GM23338 (cell line): ENCODE measurements at regions not wholly inside any gene's neighbourhood (a gene's known extent, or its start where the extent isn't known, plus 50 kb on each side); places are given as distances from the start of the nearest gene placed in this dataset.

Experiments
- ATAC-seq: fragments of 200-7000 bp; cut with Tn5 transposase; 3 replicates; pipeline ENCODE4 v1.9.1; 2020
- DNase-seq: peaks from one replicate; pipeline ENCODE4 v3.0.0-alpha.2; 2015; ENCODE audit warnings: low spot score
- H2AFZ ChIP-seq: fragments of 200-600 bp; sonication (generic); 2 replicates; pipeline ENCODE4 v1.8.0; 2016; ENCODE audit warnings: antibody characterized with exemption, mild to moderate bottlenecking, moderate library complexity
- H3F3A ChIP-seq: fragments of 200-600 bp; sonication (generic); replicated peaks from 2 replicates; pipeline ENCODE4 v1.8.0; 2017; ENCODE audit warnings: antibody characterized with exemption, mixed run types, low read depth
- H3K27ac ChIP-seq: fragments of 200-600 bp; sonication (generic); 2 replicates; pipeline ENCODE4 v1.6.1; 2016; ENCODE audit warnings: low read depth
- H3K27me3 ChIP-seq: fragments of 200-600 bp; sonication (generic); 2 replicates; pipeline ENCODE4 v1.8.0; 2016; ENCODE audit warnings: mild to moderate bottlenecking, mixed run types, moderate library complexity; ENCODE audit not compliant: insufficient read depth
- H3K36me3 ChIP-seq: fragments of 200-600 bp; sonication (generic); 2 replicates; pipeline ENCODE4 v1.8.0; 2016; ENCODE audit warnings: mild to moderate bottlenecking; ENCODE audit not compliant: insufficient read depth
- H3K4me1 ChIP-seq: fragments of 200-600 bp; sonication (generic); 2 replicates; pipeline ENCODE4 v1.8.0; 2016; ENCODE audit warnings: mild to moderate bottlenecking, moderate library complexity; ENCODE audit not compliant: insufficient read depth
- H3K4me2 ChIP-seq: fragments of 200-600 bp; sonication (generic); 2 replicates; pipeline ENCODE4 v1.7.1; 2017; ENCODE audit warnings: mixed run types
- H3K4me3 ChIP-seq: fragments of 200-600 bp; sonication (generic); 2 replicates; pipeline ENCODE4 v1.6.1; 2016; ENCODE audit warnings: mixed run types
- H3K79me2 ChIP-seq: fragments of 200-600 bp; sonication (generic); replicated peaks from 2 replicates; pipeline ENCODE4 v1.8.0; 2017; ENCODE audit warnings: mild to moderate bottlenecking; ENCODE audit not compliant: insufficient read depth
- H3K9me2 ChIP-seq: fragments of 200-600 bp; sonication (generic); 2 replicates; pipeline ENCODE4 v1.8.0; 2017; ENCODE audit not compliant: insufficient read depth
- H4K20me1 ChIP-seq: fragments of 200-600 bp; sonication (generic); replicated peaks from 2 replicates; pipeline ENCODE4 v1.8.0; 2017; ENCODE audit warnings: mild to moderate bottlenecking; ENCODE audit not compliant: insufficient read depth
- H3K27ac Mint-ChIP-seq: 2 replicates; pipeline ENCODE4 v1.8.0; 2020; ENCODE audit warnings: inconsistent platforms, mild to moderate bottlenecking, moderate library complexity, mixed read lengths
- H3K27me3 Mint-ChIP-seq: 3 replicates; pipeline ENCODE4 v1.8.0; 2022; ENCODE audit warnings: low read depth, mild to moderate bottlenecking, moderate library complexity, mixed read lengths, inconsistent platforms; ENCODE audit not compliant: insufficient read depth, poor library complexity
- H3K36me3 Mint-ChIP-seq: 3 replicates; pipeline ENCODE4 v1.8.0; 2021; ENCODE audit warnings: low read depth, mild to moderate bottlenecking, inconsistent platforms, moderate library complexity, mixed read lengths
- H3K4me1 Mint-ChIP-seq: 3 replicates; pipeline ENCODE4 v1.8.0; 2020; ENCODE audit warnings: mild to moderate bottlenecking, inconsistent platforms, mixed read lengths
- H3K4me3 Mint-ChIP-seq: 3 replicates; pipeline ENCODE4 v1.8.0; 2021; ENCODE audit warnings: moderate library complexity, mild to moderate bottlenecking, inconsistent platforms, mixed read lengths
- H3K9me3 Mint-ChIP-seq: 3 replicates; pipeline ENCODE4 v1.8.0; 2020; ENCODE audit warnings: moderate library complexity, mild to moderate bottlenecking, inconsistent platforms, mixed read lengths
- CREB1 ChIP-seq: fragments of 250-450 bp; sonication (Bioruptor Pico); IDR thresholded peaks from 2 replicates; pipeline ENCODE4 v1.5.0; 2020; ENCODE audit warnings: low read depth, mild to moderate bottlenecking, moderate library complexity
- EZH2 ChIP-seq: fragments of 200-600 bp; sonication (generic); IDR thresholded peaks from one replicate; pipeline ENCODE4 v1.8.0; 2017; ENCODE audit warnings: antibody characterized with exemption, mild to moderate bottlenecking, low read depth; ENCODE audit not compliant: unreplicated experiment
- EZH2phosphoT487 ChIP-seq: fragments of 200-600 bp; sonication (generic); IDR thresholded peaks from one replicate; pipeline ENCODE4 v1.8.1; 2018; ENCODE audit warnings: antibody characterized with exemption; ENCODE audit not compliant: unreplicated experiment
- JUNB ChIP-seq: IDR thresholded peaks from one replicate; pipeline ENCODE4 v1.6.1; 2016; ENCODE audit warnings: antibody characterized with exemption; ENCODE audit not compliant: unreplicated experiment
- NANOG ChIP-seq: IDR thresholded peaks from 2 replicates; pipeline ENCODE4 v1.6.1; 2016; ENCODE audit warnings: antibody characterized with exemption, borderline replicate concordance
- POLR2AphosphoS5 ChIP-seq: IDR thresholded peaks from 2 replicates; pipeline ENCODE4 v1.6.1; 2016; ENCODE audit warnings: antibody characterized with exemption, low read depth
- REST ChIP-seq: IDR thresholded peaks from one replicate; pipeline ENCODE4 v1.6.1; 2018; ENCODE audit warnings: antibody characterized with exemption; ENCODE audit not compliant: unreplicated experiment
- STAT1 ChIP-seq: IDR thresholded peaks from one replicate; pipeline ENCODE4 v1.6.1; 2016; ENCODE audit warnings: antibody characterized with exemption; ENCODE audit not compliant: unreplicated experiment
- ZNF114 ChIP-seq: fragments of 250-450 bp; sonication (Bioruptor Pico); IDR thresholded peaks from 2 replicates; pipeline ENCODE4 v1.5.0; 2020; ENCODE audit warnings: mild to moderate bottlenecking, moderate library complexity
- ZNF331 ChIP-seq: fragments of 250-450 bp; sonication (Bioruptor Pico); IDR thresholded peaks from 2 replicates; pipeline ENCODE4 v1.5.0; 2020; ENCODE audit warnings: low read depth, mild to moderate bottlenecking, moderate library complexity
- ZNF462 ChIP-seq: fragments of 250-450 bp; sonication (Bioruptor Pico); IDR thresholded peaks from 2 replicates; pipeline ENCODE4 v1.5.0; 2020; ENCODE audit warnings: mild to moderate bottlenecking, moderate library complexity
- TF ChIP-seq, protein P1 (sequence below): IDR thresholded peaks from 2 replicates; pipeline ENCODE4 v1.6.1; 2016; ENCODE audit warnings: antibody characterized with exemption
- TF ChIP-seq, protein P2 (sequence below), 2 experiments: fragments of 200-600 bp in 1 of 2; sonication (generic) in 1 of 2; conservative IDR thresholded peaks; 2 replicates each; pipeline versions ENCODE4 v1.5.1 to v1.6.1; 2016 to 2017; ENCODE audit warnings: antibody characterized with exemption in 2 of 2, low read depth in 2 of 2, mild to moderate bottlenecking in 2 of 2, moderate library complexity in 1 of 2

DNA sequence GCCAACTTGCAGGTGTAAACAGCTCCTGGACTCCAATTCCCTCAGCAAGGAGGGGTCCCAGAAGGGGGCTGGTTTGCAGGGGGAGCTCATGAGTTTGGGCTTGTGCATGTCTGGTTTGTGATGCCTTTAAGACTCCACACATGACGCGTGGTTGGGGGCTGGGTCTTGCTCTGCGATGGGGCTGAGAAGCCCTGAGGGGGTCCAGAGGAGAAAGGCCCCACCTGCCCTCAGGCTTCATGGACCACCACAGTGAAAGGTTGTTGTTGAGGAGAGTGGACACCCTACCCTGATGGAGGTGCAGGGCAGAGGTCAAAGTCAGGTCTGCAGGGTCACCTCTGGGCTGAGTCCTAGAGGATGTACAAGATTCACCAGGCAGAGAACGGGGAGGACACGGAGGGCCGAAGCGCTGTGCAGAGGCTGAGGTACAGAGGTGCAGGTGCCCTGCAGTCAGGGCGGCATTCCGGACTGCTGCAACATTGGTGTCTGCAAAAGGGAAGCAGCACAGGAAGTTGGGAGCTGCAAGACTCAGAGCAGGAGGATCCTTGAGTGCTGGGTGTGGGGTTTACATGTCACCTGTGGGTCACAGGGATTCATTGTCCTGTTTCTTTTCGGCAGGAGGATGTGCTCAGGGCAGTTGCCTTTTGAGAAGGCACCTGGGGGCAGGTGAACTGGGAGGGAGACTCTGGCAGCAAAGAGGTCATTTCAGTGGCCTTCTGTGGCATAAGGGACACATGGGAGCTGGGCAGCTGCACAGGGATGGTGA is 399.4 kb downstream of the PTPRU start:
- no peak for ATAC-seq
- no peaks in the 10 kb centered on the region for H3F3A ChIP-seq
- H3K4me1 ChIP-seq: no peaks in the 10 kb centered on the region
- Mint-ChIP-seq H3K4me3 (no peak overlapping the region), H3K9me3 (no peaks in the 10 kb centered on the region; the same call in 2 of the 3 replicates), H3K27me3 (peaks cover 5% of the 10 kb centered on the region), H3K36me3 (no peaks in the 10 kb centered on the region), H3K4me1 (no peaks in the 10 kb centered on the region), H3K27ac (0 out of 2 replicates have a peak overlapping the region, but pooled peaks have one; percentile 4)
- H2AFZ ChIP-seq: no peak overlapping the region
- H3K9me2 ChIP-seq: no peaks in the 10 kb centered on the region
- H4K20me1 ChIP-seq: no peaks in the 10 kb centered on the region
- H3K27me3 ChIP-seq: no peaks in the 10 kb centered on the region
- no peak overlapping the region for H3K27ac ChIP-seq
- TF ChIP-seq, protein P1, sequence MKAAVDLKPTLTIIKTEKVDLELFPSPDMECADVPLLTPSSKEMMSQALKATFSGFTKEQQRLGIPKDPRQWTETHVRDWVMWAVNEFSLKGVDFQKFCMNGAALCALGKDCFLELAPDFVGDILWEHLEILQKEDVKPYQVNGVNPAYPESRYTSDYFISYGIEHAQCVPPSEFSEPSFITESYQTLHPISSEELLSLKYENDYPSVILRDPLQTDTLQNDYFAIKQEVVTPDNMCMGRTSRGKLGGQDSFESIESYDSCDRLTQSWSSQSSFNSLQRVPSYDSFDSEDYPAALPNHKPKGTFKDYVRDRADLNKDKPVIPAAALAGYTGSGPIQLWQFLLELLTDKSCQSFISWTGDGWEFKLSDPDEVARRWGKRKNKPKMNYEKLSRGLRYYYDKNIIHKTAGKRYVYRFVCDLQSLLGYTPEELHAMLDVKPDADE: no peak
- TF ChIP-seq STAT1 (no peak), ZNF331 (CRISPR knock-in tag) (no peak), REST (no peak), EZH2 (no peak), JUNB (no peak), POLR2AphosphoS5 (no peak), CREB1 (CRISPR knock-in tag) (no peak), ZNF114 (CRISPR knock-in tag) (no peak), ZNF462 (CRISPR knock-in tag) (no peak), NANOG (no peak), EZH2phosphoT487 (no peak)
- TF ChIP-seq, protein P2, sequence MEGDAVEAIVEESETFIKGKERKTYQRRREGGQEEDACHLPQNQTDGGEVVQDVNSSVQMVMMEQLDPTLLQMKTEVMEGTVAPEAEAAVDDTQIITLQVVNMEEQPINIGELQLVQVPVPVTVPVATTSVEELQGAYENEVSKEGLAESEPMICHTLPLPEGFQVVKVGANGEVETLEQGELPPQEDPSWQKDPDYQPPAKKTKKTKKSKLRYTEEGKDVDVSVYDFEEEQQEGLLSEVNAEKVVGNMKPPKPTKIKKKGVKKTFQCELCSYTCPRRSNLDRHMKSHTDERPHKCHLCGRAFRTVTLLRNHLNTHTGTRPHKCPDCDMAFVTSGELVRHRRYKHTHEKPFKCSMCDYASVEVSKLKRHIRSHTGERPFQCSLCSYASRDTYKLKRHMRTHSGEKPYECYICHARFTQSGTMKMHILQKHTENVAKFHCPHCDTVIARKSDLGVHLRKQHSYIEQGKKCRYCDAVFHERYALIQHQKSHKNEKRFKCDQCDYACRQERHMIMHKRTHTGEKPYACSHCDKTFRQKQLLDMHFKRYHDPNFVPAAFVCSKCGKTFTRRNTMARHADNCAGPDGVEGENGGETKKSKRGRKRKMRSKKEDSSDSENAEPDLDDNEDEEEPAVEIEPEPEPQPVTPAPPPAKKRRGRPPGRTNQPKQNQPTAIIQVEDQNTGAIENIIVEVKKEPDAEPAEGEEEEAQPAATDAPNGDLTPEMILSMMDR (conservative IDR thresholded peaks at IDR 0.05; ENCODE audit: low read depth in 2 of 2): no peak
- H3K36me3 ChIP-seq: no peaks in the 10 kb centered on the region
- no peak overlapping the region for H3K4me2 ChIP-seq
- H3K4me3 ChIP-seq: no peak overlapping the region
- DNase-seq: no peak
- no peaks in the 10 kb centered on the region for H3K79me2 ChIP-seq
